ENCODE measurements at regions not wholly inside any gene's neighbourhood (a gene's known extent, or its start where the extent isn't known, plus 50 kb on each side); places are given as distances from the start of the nearest gene placed in this dataset.

DNA sequence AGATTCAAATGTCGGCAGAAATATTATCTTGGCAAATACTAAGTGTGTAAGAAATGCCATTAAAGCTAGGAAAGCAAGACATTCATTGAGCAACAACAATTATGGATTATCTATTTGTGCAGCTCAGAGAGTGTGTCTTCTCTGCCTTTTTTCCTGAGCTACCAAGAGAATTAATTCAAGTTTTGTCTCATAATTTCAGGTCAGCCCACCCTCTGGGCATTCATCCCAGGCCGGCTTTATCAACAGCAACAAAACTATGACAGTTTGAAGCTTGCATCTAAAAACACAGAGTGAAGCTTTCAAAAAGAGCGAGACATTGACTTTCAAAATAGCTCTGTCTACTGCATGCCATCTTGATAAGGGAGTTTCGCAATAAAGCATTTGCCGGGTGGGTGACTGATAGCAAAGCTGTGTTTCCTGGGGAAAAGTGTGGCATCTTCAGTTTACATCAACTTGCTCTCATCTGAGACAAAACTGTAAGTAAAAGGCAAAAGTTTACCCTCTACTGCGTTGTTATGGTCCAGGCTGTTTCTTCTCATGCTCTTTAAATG, 182.4 kb downstream of the IRX1 start:
- no peak overlapping the region for H3K4me3 ChIP-seq (ENCODE audit: low read depth, low read length)
- TF ChIP-seq, protein P1, sequence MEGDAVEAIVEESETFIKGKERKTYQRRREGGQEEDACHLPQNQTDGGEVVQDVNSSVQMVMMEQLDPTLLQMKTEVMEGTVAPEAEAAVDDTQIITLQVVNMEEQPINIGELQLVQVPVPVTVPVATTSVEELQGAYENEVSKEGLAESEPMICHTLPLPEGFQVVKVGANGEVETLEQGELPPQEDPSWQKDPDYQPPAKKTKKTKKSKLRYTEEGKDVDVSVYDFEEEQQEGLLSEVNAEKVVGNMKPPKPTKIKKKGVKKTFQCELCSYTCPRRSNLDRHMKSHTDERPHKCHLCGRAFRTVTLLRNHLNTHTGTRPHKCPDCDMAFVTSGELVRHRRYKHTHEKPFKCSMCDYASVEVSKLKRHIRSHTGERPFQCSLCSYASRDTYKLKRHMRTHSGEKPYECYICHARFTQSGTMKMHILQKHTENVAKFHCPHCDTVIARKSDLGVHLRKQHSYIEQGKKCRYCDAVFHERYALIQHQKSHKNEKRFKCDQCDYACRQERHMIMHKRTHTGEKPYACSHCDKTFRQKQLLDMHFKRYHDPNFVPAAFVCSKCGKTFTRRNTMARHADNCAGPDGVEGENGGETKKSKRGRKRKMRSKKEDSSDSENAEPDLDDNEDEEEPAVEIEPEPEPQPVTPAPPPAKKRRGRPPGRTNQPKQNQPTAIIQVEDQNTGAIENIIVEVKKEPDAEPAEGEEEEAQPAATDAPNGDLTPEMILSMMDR (IDR thresholded peaks at IDR 0.05; ENCODE audit: low read depth, low read length): no peak
- in situ Hi-C loops (cut with HindIII; ENCODE audit: low sequenced_read_pairs): no loop called here
- DNase-seq (ENCODE audit: low read depth, low spot score): no peak

DNA sequence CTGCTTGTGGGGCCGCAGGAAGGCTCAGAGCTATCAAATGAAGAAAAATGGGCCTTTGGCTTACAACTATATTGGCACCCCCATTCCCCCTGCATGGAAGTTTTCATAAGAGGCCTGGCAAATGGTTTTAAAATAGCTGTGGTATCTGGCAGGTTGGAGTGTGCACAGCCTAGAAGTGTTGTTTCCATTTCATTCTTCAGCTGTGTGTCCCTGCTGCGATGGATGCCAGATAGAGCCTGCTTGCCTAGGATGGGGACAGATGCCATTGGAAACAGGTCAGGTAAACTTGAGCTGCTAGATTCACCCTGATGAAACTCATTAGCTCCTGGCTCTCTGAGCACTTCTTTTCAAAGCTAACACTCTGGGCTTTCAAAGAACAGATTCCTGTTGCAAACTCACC, 183.3 kb downstream of the IRX1 start:
- TF ChIP-seq, protein P1 (IDR thresholded peaks at IDR 0.05; ENCODE audit: low read depth, low read length): no peak
- DNase-seq (ENCODE audit: low read depth, low spot score): no peak
- H3K4me3 ChIP-seq (ENCODE audit: low read depth, low read length): no peak overlapping the region
- in situ Hi-C loops (cut with HindIII; ENCODE audit: low sequenced_read_pairs): no loop called here

DNA sequence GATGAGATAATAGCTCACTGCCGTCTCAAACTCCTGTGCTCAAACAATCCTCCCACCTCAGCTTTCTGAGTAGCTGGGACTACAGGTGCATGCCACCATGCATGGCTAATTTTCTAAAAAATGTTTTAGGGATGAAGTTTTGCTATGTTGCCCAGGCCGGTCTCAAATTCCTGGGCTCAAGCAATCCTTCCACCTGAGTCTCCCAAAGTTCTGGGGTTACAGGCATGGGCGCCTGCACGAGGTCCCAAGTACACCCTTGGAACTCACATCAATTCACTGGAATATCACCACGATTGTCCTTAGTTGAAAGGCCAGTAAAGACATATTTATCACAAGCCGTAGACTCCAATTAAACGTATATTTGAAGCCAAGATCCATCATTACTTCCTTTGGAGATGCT, 184.6 kb downstream of the IRX1 start:
- in situ Hi-C loops (cut with HindIII; ENCODE audit: low sequenced_read_pairs): no loop called here

DNA sequence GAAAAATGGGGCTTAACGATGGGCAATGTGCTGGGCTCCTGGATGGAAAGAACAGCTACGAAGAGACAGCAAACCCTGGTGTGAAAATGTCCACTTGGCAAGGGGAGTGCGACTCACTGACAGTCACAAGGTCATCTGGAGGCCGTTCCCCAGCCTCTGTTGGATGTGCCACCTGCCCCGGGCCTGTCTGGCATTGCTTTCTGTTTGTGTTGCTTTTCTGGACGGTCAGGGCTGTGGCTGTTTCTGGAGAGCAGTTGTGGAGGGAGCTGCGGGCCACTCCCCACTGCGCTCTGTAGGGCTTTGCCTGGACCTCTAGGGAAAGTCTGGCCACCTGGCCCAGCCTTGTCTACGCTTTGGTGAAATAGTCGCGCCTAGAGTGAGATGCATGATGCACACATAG, 185.3 kb downstream of the IRX1 start:
- TF ChIP-seq, protein P1 (IDR thresholded peaks at IDR 0.05; ENCODE audit: low read depth, low read length): no peak
- no peak for DNase-seq (ENCODE audit: low read depth, low spot score)
- no peak overlapping the region for H3K4me3 ChIP-seq (ENCODE audit: low read depth, low read length)
- in situ Hi-C loops (cut with HindIII; ENCODE audit: low sequenced_read_pairs): no loop called here

More for the DNA sequence above, 184.6 kb downstream of the IRX1 start:
- no peak for DNase-seq (ENCODE audit: low read depth, low spot score)
- no peak overlapping the region for H3K4me3 ChIP-seq (ENCODE audit: low read depth, low read length)
- TF ChIP-seq, protein P1 (IDR thresholded peaks at IDR 0.05; ENCODE audit: low read depth, low read length): no peak

DNA sequence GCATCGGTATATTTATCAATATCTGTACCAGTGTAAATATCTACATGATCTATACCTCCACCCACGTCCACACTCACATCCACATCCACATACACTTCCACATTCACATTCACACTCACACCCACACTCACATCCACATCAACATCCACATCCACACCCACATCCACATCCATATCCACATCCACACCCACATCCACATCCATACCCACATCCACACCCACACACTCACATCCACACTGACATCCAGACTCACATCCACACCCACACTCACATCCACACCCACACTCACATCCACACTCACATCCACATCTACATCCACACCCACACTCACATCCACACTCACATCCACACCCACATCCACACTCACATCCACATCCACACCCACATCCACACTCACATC, 189.2 kb downstream of the IRX1 start:
- DNase-seq (ENCODE audit: low read depth, low spot score): no peak
- TF ChIP-seq, protein P1 (IDR thresholded peaks at IDR 0.05; ENCODE audit: low read depth, low read length): no peak
- H3K4me3 ChIP-seq (ENCODE audit: low read depth, low read length): no peak overlapping the region
- in situ Hi-C loops (cut with HindIII; ENCODE audit: low sequenced_read_pairs): no loop called here

DNA sequence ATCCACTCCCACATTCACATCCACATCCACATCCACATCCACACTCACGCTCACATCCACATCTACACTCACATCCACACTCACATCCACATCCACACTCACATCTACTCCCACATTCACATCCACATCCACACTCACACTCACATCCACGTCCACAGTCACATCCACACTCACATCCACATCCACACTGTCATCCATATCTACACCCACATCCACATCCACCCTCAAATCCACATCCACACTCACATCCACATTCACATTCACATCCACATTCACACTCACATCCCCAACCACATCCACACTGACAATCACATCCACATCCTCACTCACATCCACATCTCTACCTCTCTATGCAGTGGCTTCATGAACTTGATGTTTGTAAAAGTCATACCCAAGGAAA, 190.5 kb downstream of the IRX1 start:
- no peak overlapping the region for H3K4me3 ChIP-seq (ENCODE audit: low read depth, low read length)
- in situ Hi-C loops (cut with HindIII; ENCODE audit: low sequenced_read_pairs): no loop called here
- DNase-seq (ENCODE audit: low read depth, low spot score): no peak
- TF ChIP-seq, protein P1 (IDR thresholded peaks at IDR 0.05; ENCODE audit: low read depth, low read length): no peak

Measured in astrocyte of the spinal cord (primary cell).